ENCODE measurements at regions not wholly inside any gene's neighbourhood (a gene's known extent, or its start where the extent isn't known, plus 50 kb on each side); places are given as distances from the start of the nearest gene placed in this dataset.

- no peak for DNase-seq
Observed at GRCh38 chr2:136236019-136236418, 118.1 kb upstream of the CXCR4 start.

DNA sequence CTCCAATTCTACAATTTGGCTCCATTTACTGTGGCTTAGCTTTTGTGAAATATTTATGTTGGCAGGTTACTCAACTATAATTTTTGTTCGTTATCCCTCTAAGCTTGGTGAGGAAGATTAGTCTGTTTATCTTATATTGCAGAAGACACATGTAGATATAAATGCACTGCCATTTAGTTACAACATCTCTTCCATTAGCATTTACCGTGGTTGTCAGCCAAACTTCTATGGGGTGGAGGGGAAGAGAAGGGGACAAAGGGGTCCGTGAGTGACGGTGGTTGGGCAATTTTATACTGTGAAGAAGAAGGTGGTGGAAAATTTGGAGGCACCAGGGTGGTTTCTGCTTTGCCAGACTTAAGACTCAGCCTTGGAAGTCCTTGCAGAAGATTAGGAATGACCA, 117.6 kb upstream of the CXCR4 start:
- DNase-seq, result no peak

GRCh38 chr2:136234261-136234660, 116.3 kb upstream of the CXCR4 start:
- no peak for DNase-seq

- no peak for DNase-seq
Observed at GRCh38 chr2:136233298-136233697, 115.3 kb upstream of the CXCR4 start.

GRCh38 chr2:136232456-136233172, 114.7 kb upstream of the CXCR4 start:
- DNase-seq, result no peak

DNA sequence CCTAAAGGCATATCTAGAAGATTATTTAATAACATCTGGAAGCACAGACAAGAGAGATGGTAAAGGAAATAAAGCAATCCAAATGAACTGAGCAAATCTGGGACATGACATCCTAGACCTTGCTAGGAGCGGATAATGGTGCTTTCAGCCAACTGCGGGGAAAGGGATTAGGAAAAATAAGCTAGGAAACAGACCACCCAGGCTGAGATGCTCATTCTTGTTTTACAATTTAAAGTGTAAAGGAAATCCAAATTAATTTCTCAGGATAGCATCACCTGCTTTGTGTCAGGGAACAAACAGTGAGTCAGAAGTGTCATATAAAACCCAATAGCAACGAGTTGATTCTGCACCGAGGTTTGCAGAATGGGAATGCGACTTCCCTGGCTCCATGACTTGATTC, 112.5 kb upstream of the CXCR4 start:
- no peak for DNase-seq

GRCh38 chr2:136226903-136227302, 109.0 kb upstream of the CXCR4 start:
- no peak for DNase-seq

DNA sequence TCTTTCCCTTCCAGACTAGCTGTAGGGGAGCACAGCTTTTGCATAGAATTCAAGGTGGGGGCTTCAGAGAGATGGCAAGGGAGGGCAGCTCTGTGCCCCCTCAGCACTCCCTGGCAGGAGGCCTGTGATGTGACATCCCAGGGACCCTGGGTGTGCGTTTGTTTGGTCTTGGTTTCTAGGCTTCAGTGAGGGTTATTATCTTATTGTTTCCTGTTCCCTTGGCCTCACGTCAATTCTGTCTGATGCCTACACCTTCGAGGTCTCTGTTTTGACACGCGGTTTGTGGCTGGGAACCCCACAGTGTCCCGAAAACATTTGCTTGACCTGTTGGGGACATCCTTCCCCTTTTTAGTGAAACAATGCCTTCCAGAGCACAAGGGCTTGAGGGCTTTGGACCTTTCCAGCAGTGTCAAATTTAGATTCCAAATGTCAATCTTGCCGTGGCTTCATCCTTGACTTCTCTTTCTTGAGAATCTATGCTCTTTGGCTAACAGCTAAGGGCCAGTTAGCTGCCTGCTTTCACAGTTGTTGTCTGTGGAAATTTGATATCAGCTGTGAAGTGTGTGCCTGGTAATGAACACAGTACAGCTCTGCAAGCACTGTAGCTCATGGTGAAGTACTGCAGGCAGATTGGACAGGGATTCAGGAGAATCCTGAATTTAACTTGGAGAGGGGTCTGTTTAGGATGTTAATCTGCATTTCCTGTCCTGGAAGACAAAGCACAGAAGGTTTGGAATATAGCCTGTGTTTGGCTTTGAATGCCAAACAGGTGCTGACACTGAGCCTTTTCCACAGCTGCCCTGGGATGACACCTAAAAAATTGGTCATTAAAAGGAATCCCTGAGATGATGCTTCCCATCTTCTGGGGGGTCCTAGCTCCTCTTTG, 108.2 kb upstream of the CXCR4 start:
- DNase-seq, result no peak

DNA sequence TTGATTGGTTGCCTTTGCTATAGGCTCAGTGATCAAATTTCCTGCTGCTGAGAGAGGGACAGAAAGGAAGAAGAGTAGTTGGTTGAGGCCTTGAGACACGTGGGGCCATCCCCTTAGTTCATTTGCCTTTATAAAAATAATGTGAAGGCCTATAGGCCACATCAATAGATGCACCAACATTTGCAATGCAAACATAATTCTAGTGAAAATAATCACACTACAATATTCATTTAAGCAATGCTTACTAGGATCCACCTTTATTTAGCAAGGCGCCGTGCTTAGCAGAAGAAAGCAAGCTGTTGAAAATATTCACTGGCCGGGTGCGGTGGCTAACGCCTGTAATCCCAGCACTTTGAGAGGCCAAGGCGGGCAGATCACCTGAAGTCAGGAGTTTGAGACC, 105.3 kb upstream of the CXCR4 start:
- DNase-seq, result no peak

- no peak for DNase-seq
Observed at GRCh38 chr2:136222862-136223261, 104.9 kb upstream of the CXCR4 start.

DNA sequence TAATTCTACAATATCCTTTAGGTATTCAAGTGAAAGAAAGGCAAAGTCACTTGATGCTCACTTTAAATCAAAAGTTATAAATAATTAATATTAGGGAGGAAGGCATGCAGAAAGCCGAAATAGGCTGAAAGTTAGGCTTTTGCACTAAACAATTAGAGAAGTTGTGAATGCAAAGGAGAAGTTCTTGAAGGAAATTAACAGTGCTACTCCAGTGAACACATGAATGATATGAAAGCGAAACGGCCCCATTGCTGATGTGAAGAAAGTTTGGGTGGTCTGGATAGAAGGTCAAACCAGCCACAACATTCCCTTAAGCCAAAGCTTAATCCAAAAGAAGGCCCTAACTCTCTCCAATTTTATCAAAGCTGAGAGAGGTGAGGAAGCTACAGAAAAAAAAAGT, 103.1 kb upstream of the CXCR4 start:
- no peak for DNase-seq

DNA sequence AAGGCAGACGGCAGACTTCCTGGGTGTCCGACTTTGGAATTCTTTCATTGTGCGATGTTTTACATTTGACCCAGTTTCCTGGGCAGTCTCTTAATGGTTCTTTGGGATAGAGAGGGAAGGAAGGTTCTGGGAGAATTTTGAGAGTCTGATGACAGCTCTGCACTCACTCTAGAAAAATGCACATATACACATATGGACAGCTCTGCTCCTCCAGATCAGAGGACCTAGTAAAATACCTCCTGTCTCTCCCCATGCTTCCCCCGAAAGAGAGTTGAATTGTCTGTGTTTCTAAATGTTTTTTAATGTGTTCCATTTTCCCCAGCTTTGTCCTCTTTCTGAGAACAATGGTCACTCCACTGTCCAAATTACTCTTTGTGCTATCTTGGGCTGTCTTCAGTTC, 102.0 kb upstream of the CXCR4 start:
- DNase-seq, result no peak

DNA sequence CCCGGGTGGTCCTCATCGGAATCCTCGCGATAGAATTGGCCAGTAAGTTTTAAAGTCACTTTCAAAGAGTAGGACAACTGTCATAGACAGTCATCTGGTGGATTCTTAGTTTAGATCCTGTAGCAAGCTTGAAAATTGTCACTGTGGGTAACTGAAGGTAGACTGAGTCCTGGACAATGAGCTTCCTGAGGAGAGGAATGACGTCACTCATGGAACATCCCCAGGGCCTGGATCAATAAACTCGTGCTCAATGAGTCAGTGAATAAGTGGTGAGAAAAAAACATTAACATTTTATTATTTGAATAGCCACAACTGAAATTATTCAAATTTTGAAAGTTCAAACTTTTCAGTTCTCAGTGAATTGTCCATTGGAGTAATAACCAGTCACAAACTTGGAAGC, 101.4 kb upstream of the CXCR4 start:
- DNase-seq, result no peak

- no peak for DNase-seq
Observed at GRCh38 chr2:136217996-136218395, 100.0 kb upstream of the CXCR4 start.

DNA sequence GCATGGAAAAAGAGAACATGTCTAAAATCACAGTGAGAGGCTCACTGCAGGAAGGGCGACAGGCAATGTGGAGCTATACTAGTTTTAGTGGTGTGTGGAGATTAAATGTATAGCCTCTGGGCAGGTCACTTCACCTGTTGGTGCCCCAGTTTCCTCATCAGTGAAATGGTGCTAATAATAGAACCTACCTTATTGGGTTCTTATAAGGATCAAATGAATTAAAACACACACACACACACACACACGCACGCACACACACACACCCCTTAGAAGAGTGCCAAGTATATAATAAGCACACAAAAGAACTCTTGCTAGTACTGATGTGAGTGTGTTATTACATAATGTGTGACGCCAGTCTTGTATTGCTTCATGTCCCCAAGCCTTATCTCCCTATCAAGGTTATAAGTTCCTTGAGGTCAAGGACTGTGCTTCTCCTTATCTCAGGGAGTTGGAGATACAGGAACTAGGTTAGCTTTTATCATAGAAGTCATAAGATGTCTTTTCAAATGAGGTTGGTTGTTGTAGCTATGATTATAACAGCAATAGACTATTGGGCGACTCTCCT, 98.0 kb upstream of the CXCR4 start:
- no peak for DNase-seq

DNA sequence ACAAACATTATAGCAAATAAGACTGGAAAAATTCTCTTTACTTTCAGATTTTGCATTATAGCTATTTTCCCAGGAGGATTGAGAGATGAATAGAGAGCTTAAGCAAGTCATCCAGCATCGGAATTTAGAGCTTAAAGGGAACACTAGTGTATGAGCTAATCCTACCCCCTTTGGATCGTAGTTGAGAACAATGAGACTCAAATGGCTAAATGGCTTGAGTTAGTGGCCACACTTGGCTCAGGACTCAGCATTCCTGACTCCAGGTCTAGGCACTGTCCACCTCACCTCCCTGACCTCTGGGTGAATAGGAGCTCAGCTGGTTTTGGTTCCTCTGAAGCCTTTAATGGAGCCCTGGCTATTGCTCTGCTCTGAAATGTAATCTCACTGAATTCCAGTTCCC, 97.5 kb upstream of the CXCR4 start:
- DNase-seq, result no peak

DNA sequence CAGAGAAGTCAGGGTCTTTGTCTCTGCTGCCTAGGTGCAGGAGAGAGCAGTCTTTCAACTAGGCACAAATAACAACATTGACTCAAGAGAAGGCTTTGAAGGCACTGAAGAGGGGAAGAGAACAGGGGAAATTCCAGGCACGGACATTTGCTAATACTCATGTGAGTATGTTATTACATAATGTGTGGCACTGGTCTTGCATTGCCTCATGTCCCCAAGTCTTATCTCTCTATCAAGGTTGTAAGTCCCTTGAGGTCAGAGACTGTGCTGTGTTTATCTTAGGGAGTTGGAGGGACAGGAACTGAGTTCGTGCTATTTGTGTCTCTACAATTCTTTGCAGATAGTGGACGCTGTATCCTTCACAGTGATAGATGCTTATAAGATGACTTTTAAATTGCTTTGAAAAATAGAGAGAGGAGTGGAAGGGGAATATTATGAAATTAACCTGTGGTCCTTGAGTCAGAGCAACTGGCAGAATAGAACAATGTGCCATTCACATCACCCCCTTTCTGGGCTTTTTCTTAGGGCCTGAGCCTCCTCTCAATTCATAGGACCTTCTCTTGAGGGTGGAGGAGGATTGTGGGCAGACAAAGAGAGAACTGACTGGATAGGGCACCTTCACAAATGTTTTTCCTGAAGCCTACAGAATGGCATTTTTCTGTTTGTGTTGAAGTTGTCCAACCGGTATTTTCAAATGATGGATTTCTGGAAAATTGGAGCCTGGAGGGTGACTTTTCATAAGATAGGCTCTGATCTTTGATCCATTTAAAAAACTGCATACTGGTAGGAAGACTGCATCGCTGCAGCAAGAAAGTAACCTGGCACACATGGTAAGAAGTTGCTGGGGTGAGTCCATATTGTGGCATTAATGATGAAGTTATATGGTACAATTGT, 96.6 kb upstream of the CXCR4 start:
- no peak for DNase-seq

DNA sequence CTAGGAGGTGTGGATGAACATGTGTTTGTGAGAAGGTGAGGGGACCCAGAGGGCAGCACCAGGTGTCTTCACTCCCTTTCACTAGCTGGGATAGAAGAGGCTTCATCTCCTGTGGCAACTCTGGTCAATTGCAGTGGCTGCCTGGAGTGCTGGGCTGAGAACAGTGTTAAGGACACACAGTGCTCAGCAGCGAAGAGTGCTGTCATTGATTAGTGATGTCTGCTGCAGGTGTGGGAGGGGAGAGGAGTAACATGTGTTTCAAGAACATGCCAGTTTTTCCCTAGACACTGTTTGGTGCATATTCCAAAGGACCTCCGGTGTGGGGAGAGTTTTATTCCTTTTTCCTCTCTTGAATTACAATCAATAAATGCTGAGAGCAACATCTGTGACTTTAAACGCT, 95.9 kb upstream of the CXCR4 start:
- DNase-seq, result no peak

DNA sequence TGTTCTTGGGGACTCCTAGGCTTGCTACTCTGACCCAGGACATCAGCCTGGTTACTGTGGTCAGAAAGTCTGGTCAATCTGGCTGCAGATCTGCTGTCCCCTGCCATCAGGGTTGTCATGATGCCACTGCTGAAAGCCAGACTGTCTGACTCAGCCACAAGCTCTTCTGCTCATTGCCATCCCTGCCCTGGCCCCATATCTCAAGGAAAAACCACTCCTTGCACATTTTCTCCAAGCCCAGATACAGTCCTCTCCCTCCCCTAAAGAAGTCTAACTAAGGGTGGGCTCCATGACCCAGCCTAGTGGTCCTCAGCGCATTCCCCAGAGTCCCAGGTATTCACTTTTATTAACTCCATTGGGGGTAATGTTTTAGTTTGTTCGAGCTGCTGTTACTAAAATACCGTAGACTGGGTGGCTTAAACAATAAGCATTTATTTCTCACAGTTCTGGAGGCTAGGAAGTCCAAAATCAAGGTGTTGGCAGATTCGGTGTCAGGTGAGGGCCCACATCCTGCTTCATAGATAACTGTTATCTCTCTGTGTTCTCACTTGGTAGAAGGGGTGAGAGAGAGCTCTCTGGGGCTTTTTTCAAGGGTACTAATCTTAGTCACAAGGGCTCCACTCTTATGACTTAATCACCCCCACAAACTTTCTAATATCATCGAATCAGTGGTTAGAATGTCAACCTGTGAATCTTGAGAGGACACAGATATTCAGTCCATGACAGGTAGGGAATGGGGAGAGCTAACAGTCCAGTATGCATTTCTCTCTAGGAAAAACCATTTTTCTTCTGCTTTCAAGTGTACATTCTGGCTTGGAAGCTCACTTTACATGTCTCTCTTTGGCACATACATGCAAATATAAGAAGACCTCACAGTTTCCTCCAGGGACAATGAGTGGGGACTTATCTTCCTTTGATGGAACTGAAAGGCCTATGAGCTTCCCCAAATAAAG, 94.8 kb upstream of the CXCR4 start:
- DNase-seq, result no peak

DNA sequence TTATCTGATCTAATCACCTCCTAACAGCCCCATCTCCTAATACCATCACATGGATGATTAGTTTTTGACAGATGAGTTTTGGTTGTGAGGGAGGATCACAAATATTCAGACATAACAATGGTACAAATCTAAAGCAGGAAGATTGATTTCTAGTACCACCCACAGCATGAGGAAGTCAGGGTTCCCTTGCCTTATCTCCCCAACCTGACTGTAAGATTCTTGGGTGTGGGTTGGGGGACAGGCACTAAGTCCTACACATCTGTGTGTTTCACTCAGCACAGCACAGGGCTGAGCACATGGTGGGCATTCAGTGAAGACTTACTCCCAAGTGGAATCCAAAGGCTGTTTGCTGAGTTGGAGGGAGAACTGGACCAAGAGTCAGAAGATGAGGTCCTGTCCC, 93.8 kb upstream of the CXCR4 start:
- no peak for DNase-seq

GRCh38 chr2:136210822-136211221, 92.9 kb upstream of the CXCR4 start:
- DNase-seq, result no peak

DNA sequence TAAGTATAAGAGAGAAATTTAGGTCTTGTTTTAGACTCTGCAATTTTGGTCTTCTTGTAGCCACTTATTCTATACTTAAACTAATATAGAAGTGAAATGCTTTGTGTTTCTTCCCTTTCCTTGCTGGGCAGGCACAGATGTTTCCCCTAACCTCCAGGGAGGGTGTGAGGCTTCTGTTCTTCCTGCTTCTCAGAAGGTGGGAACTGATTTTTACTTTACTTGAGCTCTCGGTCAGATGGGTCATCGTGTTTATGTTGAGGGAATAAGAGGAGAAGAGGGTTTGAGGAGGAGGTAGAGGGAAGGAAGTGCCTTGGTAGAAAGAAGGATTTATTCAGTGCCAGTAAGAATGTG, 92.5 kb upstream of the CXCR4 start:
- no peak for DNase-seq
